ENCODE measurements at regions not wholly inside any gene's neighbourhood (a gene's known extent, or its start where the extent isn't known, plus 50 kb on each side); places are given as distances from the start of the nearest gene placed in this dataset.

- TF ChIP-seq CTCF (conservative IDR thresholded peaks at IDR 0.05), result no peak
- Histone ChIP-seq H2BK5ac (ENCODE audit: insufficient read length, low read length) (no peak overlapping the region), H3K79me2 (ENCODE audit: insufficient read depth, low read length) (no peaks in the 10 kb centered on the region)
Measured at GRCh38 chr9:88923653-88924288, 67.5 kb upstream of the S1PR3 start.

More at GRCh38 chr9:88923653-88924288, 67.5 kb upstream of the S1PR3 start:
- Histone ChIP-seq H3K79me1 (ENCODE audit: insufficient read depth, low read depth, low read length, poor library complexity, severe bottlenecking) (no peaks in the 10 kb centered on the region), H2AFZ (ENCODE audit: low read length) (no peak overlapping the region), H4K5ac (ENCODE audit: insufficient read length, low read depth, low read length) (no peak overlapping the region), H3K9me3 (ENCODE audit: control insufficient read depth, low read depth, low read length) (no peaks in the 10 kb centered on the region), H3K4me2 (ENCODE audit: insufficient read depth, insufficient read length, low read length) (no peak overlapping the region), H3K27ac (ENCODE audit: insufficient read length, low read depth, low read length) (no peak overlapping the region), H3K23ac (ENCODE audit: insufficient read length, low read depth, low read length) (no peak overlapping the region), H4K8ac (replicated peaks; ENCODE audit: insufficient read length, low read depth, low read length) (no peak overlapping the region), H3K4ac (ENCODE audit: low read depth, low read length) (no peak overlapping the region), H3K14ac (ENCODE audit: insufficient read depth, low read length) (no peak overlapping the region; the same call in 1 of the 2 replicates), H3K18ac (ENCODE audit: insufficient read length, low read depth, low read length) (no peak overlapping the region), H2BK15ac (ENCODE audit: low read depth, low read length) (no peak overlapping the region), H2BK12ac (ENCODE audit: insufficient read length, low read depth, low read length) (no peak overlapping the region), H3K23me2 (ENCODE audit: insufficient read length, low read depth, low read length, poor library complexity, severe bottlenecking) (no peaks in the 10 kb centered on the region), H3K27me3 (ENCODE audit: insufficient read depth, low read length) (no peaks in the 10 kb centered on the region), H2AK5ac (ENCODE audit: insufficient read length, low read length) (no peak overlapping the region), H2BK20ac (ENCODE audit: low read depth, low read length, poor library complexity, severe bottlenecking) (no peak overlapping the region), H4K20me1 (ENCODE audit: control insufficient read depth, insufficient read depth, insufficient read length) (no peaks in the 10 kb centered on the region), H3K9ac (ENCODE audit: extremely low read depth, insufficient read length, low read length) (no peak overlapping the region), H3K4me1 (ENCODE audit: insufficient read depth, low read length) (no peaks in the 10 kb centered on the region), H2BK120ac (ENCODE audit: low read depth, low read length, poor library complexity, severe bottlenecking) (no peak overlapping the region), H4K91ac (ENCODE audit: insufficient read length, low read depth, low read length) (no peak overlapping the region), H3T11ph (ENCODE audit: low read length) (no peak overlapping the region), H3K56ac (ENCODE audit: insufficient read length, low read depth, low read length) (no peak overlapping the region)
- Mint-ChIP-seq H3K36me3 (ENCODE audit: insufficient read depth in 1 of 3, low read depth in 3 of 3) (peaks cover 6 to 7% (median 6%) of the 10 kb centered on the region in 3 experiments), H3K27me3 (ENCODE audit: low read depth) (peaks cover 2% of the 10 kb centered on the region), H3K4me3 (no peak overlapping the region), H3K27ac (no peak overlapping the region), H3K4me1 (peaks cover 0 to 2% of the 10 kb centered on the region in 2 experiments; a peak in 1 of 4 replicates), H3K9me3 (peaks cover 10 to 13% of the 10 kb centered on the region in 2 experiments)
- no CpG with 5 or more reads among the region's 14 CpGs for WGBS (ENCODE audit: extremely low coverage, insufficient read length, low lambda C conversion rate)
- DNase-seq, result no peak

All from H9 (cell line).